Astrocyte (in vitro differentiated cells and primary cell): ENCODE measurements at regions not wholly inside any gene's neighbourhood (a gene's known extent, or its start where the extent isn't known, plus 50 kb on each side); places are given as distances from the start of the nearest gene placed in this dataset.

Source experiments
- DNase-seq: peaks from one replicate; pipeline ENCODE4 v3.0.0-alpha.2; 2010; ENCODE audit warnings: low read depth
- FAIRE-seq: peaks from 2 replicates; lab custom pipeline; 2011; peaks lifted over from hg19 to GRCh38; lab: Jason Lieb, UNC
- H2AFZ ChIP-seq: 2 replicates; pipeline ENCODE4 v1.6.0; 2012; ENCODE audit warnings: low read depth, low read length, inconsistent platforms
- H3K27ac ChIP-seq: 2 replicates; pipeline ENCODE4 v1.5.1; 2011; ENCODE audit warnings: low read depth, low read length, inconsistent platforms
- H3K27me3 ChIP-seq: 2 replicates; pipeline ENCODE4 v1.6.0; 2011; ENCODE audit warnings: low read length, inconsistent platforms; ENCODE audit not compliant: insufficient read depth
- H3K36me3 ChIP-seq: 2 replicates; pipeline ENCODE4 v1.5.1; 2011; ENCODE audit warnings: low read length, inconsistent platforms; ENCODE audit not compliant: insufficient read depth
- H3K4me1 ChIP-seq: 2 replicates; pipeline ENCODE4 v1.5.1; 2011; ENCODE audit warnings: low read length, inconsistent platforms; ENCODE audit not compliant: insufficient read depth
- H3K4me2 ChIP-seq: 2 replicates; pipeline ENCODE4 v1.6.0; 2012; ENCODE audit warnings: low read length, inconsistent platforms
- H3K4me3 ChIP-seq: 2 replicates; pipeline ENCODE4 v1.5.1; 2011; ENCODE audit warnings: low read depth, mild to moderate bottlenecking, low read length, inconsistent platforms; ENCODE audit not compliant: insufficient read depth
- H3K79me2 ChIP-seq: 2 replicates; pipeline ENCODE4 v1.6.0; 2012; ENCODE audit warnings: mild to moderate bottlenecking, low read length, inconsistent platforms; ENCODE audit not compliant: insufficient read depth
- H3K9ac ChIP-seq: 2 replicates; pipeline ENCODE4 v1.6.0; 2012; ENCODE audit warnings: mild to moderate bottlenecking, low read length, inconsistent platforms
- H3K9me3 ChIP-seq: 2 replicates; pipeline ENCODE4 v1.5.1; 2012; ENCODE audit warnings: low read depth, mild to moderate bottlenecking, low read length, inconsistent platforms; ENCODE audit not compliant: insufficient read depth
- H4K20me1 ChIP-seq: 2 replicates; pipeline ENCODE4 v1.6.0; 2012; ENCODE audit warnings: low read length, inconsistent platforms; ENCODE audit not compliant: insufficient read depth
- H3K27ac Mint-ChIP-seq: one replicate; pipeline ENCODE4 v1.8.0; 2021; ENCODE audit warnings: mild to moderate bottlenecking, mixed read lengths; ENCODE audit not compliant: unreplicated experiment
- H3K27me3 Mint-ChIP-seq: one replicate; pipeline ENCODE4 v1.8.0; 2021; ENCODE audit warnings: low read depth, mixed read lengths; ENCODE audit not compliant: unreplicated experiment
- H3K36me3 Mint-ChIP-seq: one replicate; pipeline ENCODE4 v1.8.0; 2021; ENCODE audit warnings: low read depth, mixed read lengths; ENCODE audit not compliant: unreplicated experiment
- H3K4me1 Mint-ChIP-seq: one replicate; pipeline ENCODE4 v1.8.0; 2021; ENCODE audit warnings: low read depth, mixed read lengths; ENCODE audit not compliant: unreplicated experiment
- H3K4me3 Mint-ChIP-seq: one replicate; pipeline ENCODE4 v1.8.0; 2021; ENCODE audit warnings: mild to moderate bottlenecking, moderate library complexity, mixed read lengths; ENCODE audit not compliant: unreplicated experiment
- H3K9me3 Mint-ChIP-seq: one replicate; pipeline ENCODE4 v1.8.0; 2021; ENCODE audit warnings: mild to moderate bottlenecking, mixed read lengths; ENCODE audit not compliant: unreplicated experiment
- CTCF ChIP-seq: IDR thresholded peaks from 2 replicates; pipeline ENCODE4 v1.5.1; 2011; ENCODE audit warnings: low read depth, mild to moderate bottlenecking, inconsistent platforms, low read length, moderate library complexity; ENCODE audit not compliant: insufficient read depth
- EZH2 ChIP-seq: IDR thresholded peaks from 2 replicates; pipeline ENCODE4 v1.6.1; 2012; ENCODE audit warnings: mild to moderate bottlenecking, low read length, inconsistent platforms; ENCODE audit not compliant: insufficient read depth

GRCh38 chrX:97766501-97767095, 882.9 kb downstream of the RPA4 start:
- no peak overlapping the region for H3K27ac ChIP-seq
- DNase-seq = peak; percentile 8
- Mint-ChIP-seq H3K27me3 (no peaks in the 10 kb centered on the region), H3K9me3 (no peaks in the 10 kb centered on the region), H3K4me1 (no peaks in the 10 kb centered on the region), H3K27ac (no peak overlapping the region), H3K4me3 (no peak overlapping the region), H3K36me3 (no peaks in the 10 kb centered on the region)
- H3K9ac ChIP-seq = no peak overlapping the region
- no peaks in the 10 kb centered on the region for H3K9me3 ChIP-seq
- TF ChIP-seq EZH2 (no peak), CTCF (no peak)
- no peaks in the 10 kb centered on the region for H3K36me3 ChIP-seq
- H3K4me2 ChIP-seq = no peak overlapping the region
- no peak overlapping the region for H3K4me3 ChIP-seq
- no peak overlapping the region for H2AFZ ChIP-seq
- peak; percentile 80 for FAIRE-seq
- H4K20me1 ChIP-seq = no peaks in the 10 kb centered on the region
- H3K79me2 ChIP-seq = no peaks in the 10 kb centered on the region
- H3K4me1 ChIP-seq = no peaks in the 10 kb centered on the region
- no peaks in the 10 kb centered on the region for H3K27me3 ChIP-seq

- no peaks in the 10 kb centered on the region for H3K9me3 ChIP-seq
- H3K27ac ChIP-seq = no peak overlapping the region
- no peaks in the 10 kb centered on the region for H4K20me1 ChIP-seq
- H3K9me3 Mint-ChIP-seq = no peaks in the 10 kb centered on the region
- H3K79me2 ChIP-seq = no peaks in the 10 kb centered on the region
- H3K27me3 ChIP-seq = no peaks in the 10 kb centered on the region
- no peaks in the 10 kb centered on the region for H3K4me1 ChIP-seq
- H3K36me3 ChIP-seq = no peaks in the 10 kb centered on the region
- H3K4me2 ChIP-seq = no peak overlapping the region
- no peaks in the 10 kb centered on the region for H3K36me3 Mint-ChIP-seq
- peaks cover 6% of the 10 kb centered on the region for H3K4me1 Mint-ChIP-seq
- no peak for FAIRE-seq
- no peak overlapping the region for H2AFZ ChIP-seq
- no peak for DNase-seq
- no peak for TF ChIP-seq CTCF
- TF ChIP-seq EZH2 = no peak
- H3K27me3 Mint-ChIP-seq = no peaks in the 10 kb centered on the region
- no peak overlapping the region for H3K9ac ChIP-seq
- no peak overlapping the region for H3K4me3 ChIP-seq
- no peak overlapping the region for H3K27ac Mint-ChIP-seq
- H3K4me3 Mint-ChIP-seq = no peak overlapping the region
Measured at GRCh38 chrX:97787311-97787710, 903.6 kb downstream of the RPA4 start.

GRCh38 chrX:97787849-97788248, 904.1 kb downstream of the RPA4 start:
- no peak overlapping the region for H3K27ac ChIP-seq
- TF ChIP-seq EZH2 (no peak), CTCF (no peak)
- H3K9me3 Mint-ChIP-seq = no peaks in the 10 kb centered on the region
- no peaks in the 10 kb centered on the region for H3K79me2 ChIP-seq
- peaks cover 6% of the 10 kb centered on the region for H3K4me1 Mint-ChIP-seq
- H3K9me3 ChIP-seq = no peaks in the 10 kb centered on the region
- H2AFZ ChIP-seq = no peak overlapping the region
- no peak overlapping the region for H3K4me2 ChIP-seq
- no peaks in the 10 kb centered on the region for H3K36me3 ChIP-seq
- no peaks in the 10 kb centered on the region for H3K36me3 Mint-ChIP-seq
- H3K9ac ChIP-seq = no peak overlapping the region
- no peaks in the 10 kb centered on the region for H3K27me3 ChIP-seq
- H3K4me1 ChIP-seq = no peaks in the 10 kb centered on the region
- no peak overlapping the region for H3K27ac Mint-ChIP-seq
- H3K27me3 Mint-ChIP-seq = no peaks in the 10 kb centered on the region
- peak; percentile 83 for FAIRE-seq
- H3K4me3 Mint-ChIP-seq = no peak overlapping the region
- no peak for DNase-seq
- H3K4me3 ChIP-seq = no peak overlapping the region
- H4K20me1 ChIP-seq = no peaks in the 10 kb centered on the region
